ENCODE measurements at regions not wholly inside any gene's neighbourhood (a gene's known extent, or its start where the extent isn't known, plus 50 kb on each side); places are given as distances from the start of the nearest gene placed in this dataset.

GRCh38 chr10:25738776-25739175 is 195.3 kb upstream of the MYO3A start:
- intact Hi-C loops (cut with DNase I; ENCODE audit: low total_unique reads) = no loop called here
- Histone ChIP-seq H3K36me3 (no peaks in the 10 kb centered on the region), H3K9me3 (no peaks in the 10 kb centered on the region)

GRCh38 chr10:25743832-25744231 is 190.2 kb upstream of the MYO3A start:
- Histone ChIP-seq H3K36me3 (no peaks in the 10 kb centered on the region), H3K27ac (no peak overlapping the region), H3K4me1 (no peaks in the 10 kb centered on the region), H3K4me3 (no peak overlapping the region), H3K27me3 (no peaks in the 10 kb centered on the region), H3K9me3 (no peaks in the 10 kb centered on the region)
- no peak for DNase-seq
- intact Hi-C loops (cut with DNase I; ENCODE audit: low total_unique reads) = no loop called here
- TF ChIP-seq CTCF (IDR thresholded peaks at IDR 0.05) = no peak
- no peak for TF ChIP-seq POLR2A (IDR thresholded peaks at IDR 0.05)

More at GRCh38 chr10:25738776-25739175, 195.3 kb upstream of the MYO3A start:
- H3K27me3 ChIP-seq = no peaks in the 10 kb centered on the region
- H3K27ac ChIP-seq = no peak overlapping the region
- H3K4me3 ChIP-seq = no peak overlapping the region
- H3K4me1 ChIP-seq = no peaks in the 10 kb centered on the region
- DNase-seq = no peak
- TF ChIP-seq CTCF (IDR thresholded peaks at IDR 0.05) (no peak), POLR2A (IDR thresholded peaks at IDR 0.05) (no peak)

GRCh38 chr10:25744574-25744973 is 189.5 kb upstream of the MYO3A start:
- intact Hi-C loops (cut with DNase I; ENCODE audit: low total_unique reads) = no loop called here

GRCh38 chr10:25745976-25746375 is 188.1 kb upstream of the MYO3A start:
- Histone ChIP-seq H3K27me3 (no peaks in the 10 kb centered on the region), H3K36me3 (no peaks in the 10 kb centered on the region), H3K9me3 (no peaks in the 10 kb centered on the region), H3K4me3 (no peak overlapping the region), H3K27ac (no peak overlapping the region), H3K4me1 (no peaks in the 10 kb centered on the region)
- TF ChIP-seq CTCF (IDR thresholded peaks at IDR 0.05) (no peak), POLR2A (IDR thresholded peaks at IDR 0.05) (no peak)
- intact Hi-C loops (cut with DNase I; ENCODE audit: low total_unique reads) = no loop called here
- no peak for DNase-seq

More at GRCh38 chr10:25744574-25744973, 189.5 kb upstream of the MYO3A start:
- TF ChIP-seq CTCF (IDR thresholded peaks at IDR 0.05) (no peak), POLR2A (IDR thresholded peaks at IDR 0.05) (no peak)
- Histone ChIP-seq H3K9me3 (no peaks in the 10 kb centered on the region), H3K27me3 (no peaks in the 10 kb centered on the region), H3K4me3 (no peak overlapping the region), H3K27ac (no peak overlapping the region), H3K36me3 (no peaks in the 10 kb centered on the region), H3K4me1 (no peaks in the 10 kb centered on the region)
- no peak for DNase-seq

- Histone ChIP-seq H3K36me3 (no peaks in the 10 kb centered on the region), H3K9me3 (no peaks in the 10 kb centered on the region), H3K27me3 (no peaks in the 10 kb centered on the region), H3K27ac (no peak overlapping the region), H3K4me3 (no peak overlapping the region), H3K4me1 (no peaks in the 10 kb centered on the region)
- intact Hi-C loops (cut with DNase I; ENCODE audit: low total_unique reads) = no loop called here
- no peak for DNase-seq
- TF ChIP-seq POLR2A (IDR thresholded peaks at IDR 0.05) (no peak), CTCF (IDR thresholded peaks at IDR 0.05) (no peak)
Observed at GRCh38 chr10:25747084-25747483, 186.9 kb upstream of the MYO3A start.
